ENCODE measurements at regions not wholly inside any gene's neighbourhood (a gene's known extent, or its start where the extent isn't known, plus 50 kb on each side); places are given as distances from the start of the nearest gene placed in this dataset.

- no peak for DNase-seq (ENCODE audit: low spot score)
- intact Hi-C loops (cut with DNase I): no loop called here
- no peaks in the 10 kb centered on the region for H3K4me1 ChIP-seq (replicated peaks)
- no peaks in the 10 kb centered on the region for H3K9me3 ChIP-seq
- no peak for TF ChIP-seq POLR2A (IDR thresholded peaks at IDR 0.05)
- no peak for TF ChIP-seq POLR2AphosphoS5 (IDR thresholded peaks at IDR 0.05)
- no peak for TF ChIP-seq CTCF (IDR thresholded peaks at IDR 0.05)
- H3K27ac ChIP-seq: no peak overlapping the region
- H3K27me3 ChIP-seq (replicated peaks; ENCODE audit: insufficient read depth): no peaks in the 10 kb centered on the region
- H3K4me3 ChIP-seq: no peak overlapping the region
- no peaks in the 10 kb centered on the region for H3K36me3 ChIP-seq
- 90% methylated on average over 54 of the region's 56 CpGs for WGBS
Observed at GRCh38 chr11:120025606-120026335, 112.1 kb downstream of the TRIM29 start.

GRCh38 chr11:120024586-120024985 is 113.3 kb downstream of the TRIM29 start:
- TF ChIP-seq POLR2AphosphoS5 (IDR thresholded peaks at IDR 0.05) (no peak), POLR2A (IDR thresholded peaks at IDR 0.05) (no peak), CTCF (IDR thresholded peaks at IDR 0.05) (no peak)
- Histone ChIP-seq H3K9me3 (no peaks in the 10 kb centered on the region), H3K27ac (no peak overlapping the region), H3K4me1 (replicated peaks) (no peaks in the 10 kb centered on the region), H3K27me3 (replicated peaks; ENCODE audit: insufficient read depth) (no peaks in the 10 kb centered on the region), H3K4me3 (no peak overlapping the region), H3K36me3 (no peaks in the 10 kb centered on the region)
- WGBS: 69% methylated on average over 5 of the region's 5 CpGs
- intact Hi-C loops (cut with DNase I): no loop called here
- DNase-seq (ENCODE audit: low spot score): no peak

- no peak for DNase-seq (ENCODE audit: low spot score)
Observed at GRCh38 chr11:120024046-120024445, 113.9 kb downstream of the TRIM29 start.

GRCh38 chr11:120023551-120023950 is 114.4 kb downstream of the TRIM29 start:
- no peak for DNase-seq (ENCODE audit: low spot score)
- Histone ChIP-seq H3K4me1 (replicated peaks) (no peaks in the 10 kb centered on the region), H3K27me3 (replicated peaks; ENCODE audit: insufficient read depth) (no peaks in the 10 kb centered on the region), H3K27ac (no peak overlapping the region), H3K4me3 (no peak overlapping the region), H3K9me3 (no peaks in the 10 kb centered on the region), H3K36me3 (no peaks in the 10 kb centered on the region)
- intact Hi-C loops (cut with DNase I): no loop called here
- WGBS: 82% methylated on average over 5 of the region's 5 CpGs
- TF ChIP-seq POLR2A (IDR thresholded peaks at IDR 0.05) (no peak), CTCF (IDR thresholded peaks at IDR 0.05) (no peak), POLR2AphosphoS5 (IDR thresholded peaks at IDR 0.05) (no peak)

More at GRCh38 chr11:120024046-120024445, 113.9 kb downstream of the TRIM29 start:
- no peak for TF ChIP-seq POLR2AphosphoS5 (IDR thresholded peaks at IDR 0.05)
- no peak for TF ChIP-seq POLR2A (IDR thresholded peaks at IDR 0.05)
- no peak for TF ChIP-seq CTCF (IDR thresholded peaks at IDR 0.05)
- WGBS: 97% methylated on average over 4 of the region's 4 CpGs
- H3K36me3 ChIP-seq: no peaks in the 10 kb centered on the region
- no peak overlapping the region for H3K4me3 ChIP-seq
- no peaks in the 10 kb centered on the region for H3K4me1 ChIP-seq (replicated peaks)
- no peaks in the 10 kb centered on the region for H3K27me3 ChIP-seq (replicated peaks; ENCODE audit: insufficient read depth)
- H3K27ac ChIP-seq: no peak overlapping the region
- no peaks in the 10 kb centered on the region for H3K9me3 ChIP-seq
- intact Hi-C loops (cut with DNase I): no loop called here

GRCh38 chr11:120023120-120023519 is 114.8 kb downstream of the TRIM29 start:
- intact Hi-C loops (cut with DNase I): no loop called here
- H3K4me3 ChIP-seq: no peak overlapping the region
- no peak for DNase-seq (ENCODE audit: low spot score)
- no peaks in the 10 kb centered on the region for H3K4me1 ChIP-seq (replicated peaks)
- no peak overlapping the region for H3K27ac ChIP-seq
- WGBS: 21% methylated on average over 1 of the region's 1 CpG
- TF ChIP-seq POLR2AphosphoS5 (IDR thresholded peaks at IDR 0.05) (no peak), CTCF (IDR thresholded peaks at IDR 0.05) (no peak), POLR2A (IDR thresholded peaks at IDR 0.05) (no peak)
- H3K9me3 ChIP-seq: no peaks in the 10 kb centered on the region
- no peaks in the 10 kb centered on the region for H3K27me3 ChIP-seq (replicated peaks; ENCODE audit: insufficient read depth)
- H3K36me3 ChIP-seq: no peaks in the 10 kb centered on the region

Measured in prostate gland (tissue), 2 donors.